MM.1S (cell line): ENCODE measurements at regions not wholly inside any gene's neighbourhood (a gene's known extent, or its start where the extent isn't known, plus 50 kb on each side); places are given as distances from the start of the nearest gene placed in this dataset.

ENCODE experiments used
- EZH2phosphoT487 ChIP-seq: fragments of 300-600 bp; sonication (generic); IDR thresholded peaks from 2 replicates; pipeline ENCODE4 v1.6.1; 2018; ENCODE audit warnings: antibody characterized with exemption, low read length
- TF ChIP-seq, protein P1 (sequence below): fragments of 300-600 bp; sonication (generic); IDR thresholded peaks from 2 replicates; pipeline ENCODE4 v1.5.1; 2016; ENCODE audit warnings: antibody characterized with exemption, low read length, mixed read lengths

DNA sequence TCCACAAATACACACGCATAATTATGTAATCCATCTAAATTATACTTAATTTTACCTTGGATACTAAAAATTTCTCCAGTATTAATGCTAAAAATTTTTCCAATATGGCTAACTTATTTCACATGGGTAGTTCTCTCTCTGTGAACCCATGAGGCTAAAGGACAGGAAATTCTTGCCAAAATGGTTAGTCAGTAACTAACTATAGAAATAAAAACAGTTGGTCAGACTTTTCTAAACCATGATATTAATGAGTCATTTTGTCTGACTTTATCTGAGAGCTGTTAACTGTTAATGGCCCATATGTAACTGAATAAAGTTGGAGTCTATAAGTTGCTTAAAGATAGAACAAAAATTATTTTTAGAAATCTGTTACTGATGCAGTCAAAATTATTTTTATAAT is 549.4 kb downstream of the TLL1 start:
- TF ChIP-seq, protein P1, sequence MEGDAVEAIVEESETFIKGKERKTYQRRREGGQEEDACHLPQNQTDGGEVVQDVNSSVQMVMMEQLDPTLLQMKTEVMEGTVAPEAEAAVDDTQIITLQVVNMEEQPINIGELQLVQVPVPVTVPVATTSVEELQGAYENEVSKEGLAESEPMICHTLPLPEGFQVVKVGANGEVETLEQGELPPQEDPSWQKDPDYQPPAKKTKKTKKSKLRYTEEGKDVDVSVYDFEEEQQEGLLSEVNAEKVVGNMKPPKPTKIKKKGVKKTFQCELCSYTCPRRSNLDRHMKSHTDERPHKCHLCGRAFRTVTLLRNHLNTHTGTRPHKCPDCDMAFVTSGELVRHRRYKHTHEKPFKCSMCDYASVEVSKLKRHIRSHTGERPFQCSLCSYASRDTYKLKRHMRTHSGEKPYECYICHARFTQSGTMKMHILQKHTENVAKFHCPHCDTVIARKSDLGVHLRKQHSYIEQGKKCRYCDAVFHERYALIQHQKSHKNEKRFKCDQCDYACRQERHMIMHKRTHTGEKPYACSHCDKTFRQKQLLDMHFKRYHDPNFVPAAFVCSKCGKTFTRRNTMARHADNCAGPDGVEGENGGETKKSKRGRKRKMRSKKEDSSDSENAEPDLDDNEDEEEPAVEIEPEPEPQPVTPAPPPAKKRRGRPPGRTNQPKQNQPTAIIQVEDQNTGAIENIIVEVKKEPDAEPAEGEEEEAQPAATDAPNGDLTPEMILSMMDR: no peak
- no peak for TF ChIP-seq EZH2phosphoT487
